ENCODE measurements at regions not wholly inside any gene's neighbourhood (a gene's known extent, or its start where the extent isn't known, plus 50 kb on each side); places are given as distances from the start of the nearest gene placed in this dataset.

- no peak for TF ChIP-seq POLR2A (IDR thresholded peaks at IDR 0.05; ENCODE audit: low read length)
- no peak for TF ChIP-seq GATA1 (IDR thresholded peaks at IDR 0.05; ENCODE audit: low read depth, low read length)
These were observed 501.8 kb upstream of the SALL3 start for GRCh38 chr18:78477840-78478239.

Measured in erythroblast (primary cell).